ENCODE measurements at regions not wholly inside any gene's neighbourhood (a gene's known extent, or its start where the extent isn't known, plus 50 kb on each side); places are given as distances from the start of the nearest gene placed in this dataset.

- TF ChIP-seq CTCF (IDR thresholded peaks at IDR 0.05) (no peak), POLR2A (IDR thresholded peaks at IDR 0.05) (no peak)
Observed at GRCh38 chrX:9110808-9111207, 76.9 kb upstream of the FAM9B start.

Measured in right lobe of liver (tissue), 4 donors.